PFSK-1 (cell line): ENCODE measurements at regions not wholly inside any gene's neighbourhood (a gene's known extent, or its start where the extent isn't known, plus 50 kb on each side); places are given as distances from the start of the nearest gene placed in this dataset.

Experiments used
- FOXP2 ChIP-seq: optimal IDR thresholded peaks from 2 replicates; pipeline ENCODE3; 2011; ENCODE audit warnings: borderline replicate concordance, control low read depth, inconsistent platforms; ENCODE audit not compliant: insufficient read depth; ENCODE audit errors: extremely low read length, extremely low read depth
- POLR2AphosphoS5 ChIP-seq: IDR thresholded peaks from 2 replicates; pipeline ENCODE4 v1.6.1; 2012; ENCODE audit warnings: low read depth, mild to moderate bottlenecking, control low read depth, low read length, moderate library complexity
- REST ChIP-seq, 2 experiments: IDR thresholded peaks; 2 replicates each; pipeline versions ENCODE4 v1.6.1 to v1.8.0; 2011 to 2012; ENCODE audit warnings: low read depth in 2 of 2, low read length in 2 of 2, control low read depth in 1 of 2, inconsistent platforms in 1 of 2, mild to moderate bottlenecking in 1 of 2, moderate library complexity in 1 of 2; ENCODE audit not compliant: insufficient read depth in 1 of 2
- SIN3A ChIP-seq: IDR thresholded peaks from 2 replicates; pipeline ENCODE4 v1.6.1; 2012; ENCODE audit warnings: mild to moderate bottlenecking, low read length, moderate library complexity, borderline replicate concordance; ENCODE audit not compliant: insufficient read depth
- TAF1 ChIP-seq: IDR thresholded peaks from 2 replicates; pipeline ENCODE4 v1.6.1; 2012; ENCODE audit warnings: low read length, control low read depth, borderline replicate concordance; ENCODE audit not compliant: insufficient read depth

- no peak for TF ChIP-seq REST (IDR thresholded peaks at IDR 0.05; ENCODE audit: insufficient read depth in 1 of 2, low read depth in 2 of 2, low read length in 2 of 2)
- TF ChIP-seq POLR2AphosphoS5, result no peak
- TF ChIP-seq SIN3A, result no peak
- TF ChIP-seq TAF1, result no peak
- no peak for TF ChIP-seq FOXP2
Measured at GRCh38 chr5:112064956-112065355, 308.0 kb upstream of the NREP start.
